Spleen (tissue), 7 donors: ENCODE measurements at regions not wholly inside any gene's neighbourhood (a gene's known extent, or its start where the extent isn't known, plus 50 kb on each side); places are given as distances from the start of the nearest gene placed in this dataset.

Experiments
- CTCF ChIP-seq, 11 experiments: fragments of 200-600 bp in 7 of 11; fragments of 450-650 bp in 4 of 11; sonication (generic) in 4 of 11; IDR thresholded peaks in 8 of 11; conservative IDR thresholded peaks in 3 of 11; 1 replicate in 7 of 11; 2 replicates in 4 of 11; pipeline versions ENCODE4 v1.4.0 to v1.8.0; 2016 to 2021; ENCODE audit warnings: antibody characterized with exemption in 11 of 11, inconsistent platforms in 4 of 11, mild to moderate bottlenecking in 1 of 11
- POLR2A ChIP-seq, 3 donors: fragments of 450-650 bp; IDR thresholded peaks; one replicate each; pipeline ENCODE4 v1.5.1; 2017; ENCODE audit warnings: antibody characterized with exemption in 3 of 3, mild to moderate bottlenecking in 1 of 3
- donor health status: DM: no; HTN: no; CAD: no; lungs with moderate emphysema.
- donor health status: DM: no; HTN: no; CAD: no.
- donor health status: DM: no; HTN: no; CAD: no.

- TF ChIP-seq CTCF (IDR thresholded peaks at IDR 0.05 in 8 of 11, conservative IDR thresholded peaks at IDR 0.05 in 3 of 11) (no peak), POLR2A (IDR thresholded peaks at IDR 0.05) (no peak)
These were observed 238.7 kb upstream of the SOX4 start for GRCh38 chr6:21354805-21355238.
